WERI-Rb-1 (cell line): ENCODE measurements at regions not wholly inside any gene's neighbourhood (a gene's known extent, or its start where the extent isn't known, plus 50 kb on each side); places are given as distances from the start of the nearest gene placed in this dataset.

Experiments used
- DNase-seq: peaks from one replicate; pipeline ENCODE4 v3.0.0-alpha.2; 2020
- H3K27ac ChIP-seq: fragments of 250-450 bp; sonication (Bioruptor Pico); 2 replicates; pipeline ENCODE4 v1.5.1; 2020; ENCODE audit warnings: mild to moderate bottlenecking, moderate library complexity
- H3K27me3 ChIP-seq: fragments of 250-450 bp; sonication (Bioruptor Pico); 2 replicates; pipeline ENCODE4 v1.5.1; 2021; ENCODE audit warnings: mild to moderate bottlenecking, low read depth, moderate library complexity; ENCODE audit not compliant: insufficient read depth, severe bottlenecking
- H3K36me3 ChIP-seq: fragments of 250-450 bp; sonication (Bioruptor Pico); 2 replicates; pipeline ENCODE4 v1.5.1; 2020; ENCODE audit warnings: mild to moderate bottlenecking, moderate library complexity
- H3K4me3 ChIP-seq: 2 replicates; pipeline ENCODE4 v1.5.1; 2011; ENCODE audit warnings: low read depth, mild to moderate bottlenecking, control low read depth, low read length
- H3K9me3 ChIP-seq: fragments of 250-450 bp; sonication (Bioruptor Pico); 2 replicates; pipeline ENCODE4 v1.5.1; 2021; ENCODE audit warnings: mild to moderate bottlenecking, moderate library complexity; ENCODE audit not compliant: severe bottlenecking
- TF ChIP-seq, protein P1 (sequence below): IDR thresholded peaks from 2 replicates; pipeline ENCODE4 v1.5.1; 2011; ENCODE audit warnings: low read depth, mild to moderate bottlenecking, control low read depth, inconsistent platforms, low read length

DNA sequence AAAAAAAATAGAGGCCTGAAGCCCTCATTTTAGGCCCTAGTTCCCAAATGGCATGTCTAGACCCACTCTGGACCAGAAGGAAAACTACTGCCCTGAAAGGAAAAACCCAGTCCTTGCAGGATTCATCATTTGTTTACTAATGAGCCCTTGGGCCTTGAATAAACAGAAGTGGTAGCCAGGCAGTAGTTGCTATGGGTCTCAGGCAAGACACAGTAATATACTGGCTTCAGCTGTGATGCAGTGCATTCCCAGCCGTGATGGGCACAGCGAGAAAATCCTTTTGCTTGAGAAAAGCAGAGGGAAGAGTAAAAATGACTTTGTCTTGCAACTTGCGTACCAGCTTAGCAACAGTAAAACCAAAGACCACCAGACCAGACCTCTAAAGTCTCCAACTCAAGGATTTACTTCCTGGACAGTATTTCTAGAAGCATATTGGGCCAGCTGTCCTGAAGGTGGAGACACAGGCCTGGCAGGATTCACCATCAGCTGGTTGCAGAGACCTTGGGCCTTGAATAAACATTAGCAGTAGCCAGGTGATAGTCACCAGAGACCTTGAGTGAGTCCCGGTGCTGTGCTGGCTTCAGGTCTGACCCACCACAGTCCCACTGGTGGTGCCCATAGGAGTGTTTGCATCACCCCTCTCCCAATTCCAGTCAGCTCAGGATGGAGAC is 208.3 kb upstream of the SLITRK3 start:
- TF ChIP-seq, protein P1, sequence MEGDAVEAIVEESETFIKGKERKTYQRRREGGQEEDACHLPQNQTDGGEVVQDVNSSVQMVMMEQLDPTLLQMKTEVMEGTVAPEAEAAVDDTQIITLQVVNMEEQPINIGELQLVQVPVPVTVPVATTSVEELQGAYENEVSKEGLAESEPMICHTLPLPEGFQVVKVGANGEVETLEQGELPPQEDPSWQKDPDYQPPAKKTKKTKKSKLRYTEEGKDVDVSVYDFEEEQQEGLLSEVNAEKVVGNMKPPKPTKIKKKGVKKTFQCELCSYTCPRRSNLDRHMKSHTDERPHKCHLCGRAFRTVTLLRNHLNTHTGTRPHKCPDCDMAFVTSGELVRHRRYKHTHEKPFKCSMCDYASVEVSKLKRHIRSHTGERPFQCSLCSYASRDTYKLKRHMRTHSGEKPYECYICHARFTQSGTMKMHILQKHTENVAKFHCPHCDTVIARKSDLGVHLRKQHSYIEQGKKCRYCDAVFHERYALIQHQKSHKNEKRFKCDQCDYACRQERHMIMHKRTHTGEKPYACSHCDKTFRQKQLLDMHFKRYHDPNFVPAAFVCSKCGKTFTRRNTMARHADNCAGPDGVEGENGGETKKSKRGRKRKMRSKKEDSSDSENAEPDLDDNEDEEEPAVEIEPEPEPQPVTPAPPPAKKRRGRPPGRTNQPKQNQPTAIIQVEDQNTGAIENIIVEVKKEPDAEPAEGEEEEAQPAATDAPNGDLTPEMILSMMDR = no peak
- Histone ChIP-seq H3K36me3 (no peaks in the 10 kb centered on the region), H3K27ac (no peak overlapping the region), H3K9me3 (no peaks in the 10 kb centered on the region), H3K27me3 (no peaks in the 10 kb centered on the region), H3K4me3 (no peak overlapping the region)
- DNase-seq = no peak

DNA sequence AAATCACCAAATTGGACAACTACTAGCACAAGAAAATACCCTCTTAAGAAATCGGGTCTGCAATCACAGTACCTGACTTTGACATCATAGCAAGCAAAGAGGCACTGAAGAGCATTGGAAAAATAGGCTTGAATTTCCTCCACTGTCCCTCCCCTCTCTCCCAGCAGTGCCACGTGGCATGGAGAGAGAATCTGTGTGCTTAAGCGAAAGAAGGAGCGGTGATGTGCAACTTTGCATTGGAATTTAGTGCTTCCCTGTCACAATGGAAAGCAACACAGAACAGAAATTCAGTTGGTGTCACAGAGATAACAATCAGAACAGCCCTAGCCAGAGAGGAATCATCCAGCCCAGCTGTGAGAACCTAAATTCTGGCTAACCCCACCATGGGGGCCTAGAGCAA is 207.5 kb upstream of the SLITRK3 start:
- Histone ChIP-seq H3K9me3 (no peaks in the 10 kb centered on the region), H3K27ac (no peak overlapping the region), H3K36me3 (no peaks in the 10 kb centered on the region), H3K27me3 (no peaks in the 10 kb centered on the region), H3K4me3 (no peak overlapping the region)
- TF ChIP-seq, protein P1 = no peak
- no peak for DNase-seq

DNA sequence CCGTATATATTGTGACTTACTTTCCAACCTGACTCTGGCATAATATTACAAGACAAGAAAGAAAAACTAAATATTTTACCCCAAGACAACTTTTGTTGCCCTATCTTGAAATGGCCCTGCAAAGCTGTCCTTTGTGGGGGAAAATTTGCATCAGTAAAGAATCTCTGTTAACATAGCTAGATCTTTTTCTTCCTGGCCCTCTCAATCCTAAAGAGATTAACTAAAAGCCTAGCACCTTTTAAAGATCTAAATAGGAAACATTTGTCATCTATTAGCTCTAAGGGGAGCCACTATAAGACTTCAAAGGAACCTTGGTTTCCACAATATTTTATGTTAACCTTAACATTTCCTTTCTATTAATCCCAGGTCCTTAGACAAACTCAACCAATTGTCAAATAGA is 199.0 kb upstream of the SLITRK3 start:
- no peaks in the 10 kb centered on the region for H3K9me3 ChIP-seq
- TF ChIP-seq, protein P1 = no peak
- no peak for DNase-seq
- no peaks in the 10 kb centered on the region for H3K36me3 ChIP-seq
- no peak overlapping the region for H3K4me3 ChIP-seq
- no peaks in the 10 kb centered on the region for H3K27me3 ChIP-seq
- H3K27ac ChIP-seq = no peak overlapping the region

DNA sequence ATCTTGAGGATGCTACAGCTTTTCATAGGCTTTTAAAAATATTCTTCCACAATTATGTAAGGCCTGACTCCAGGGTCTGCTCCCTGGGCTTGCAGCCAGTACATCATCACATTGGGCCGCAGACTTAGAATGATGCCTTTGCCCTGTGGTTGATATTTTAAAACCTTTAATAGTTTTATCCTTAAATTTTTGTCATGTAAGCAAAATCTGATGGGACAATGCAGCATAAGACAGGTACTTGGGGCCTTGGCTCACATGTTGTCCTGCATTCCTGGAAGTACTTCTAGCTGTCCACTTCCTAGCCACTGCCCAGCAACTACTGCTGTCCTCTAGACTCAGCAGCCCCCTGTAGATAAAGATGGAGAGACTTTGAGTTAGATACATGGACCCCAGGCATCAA is 197.3 kb upstream of the SLITRK3 start:
- TF ChIP-seq, protein P1 = no peak
- no peak overlapping the region for H3K4me3 ChIP-seq

DNA sequence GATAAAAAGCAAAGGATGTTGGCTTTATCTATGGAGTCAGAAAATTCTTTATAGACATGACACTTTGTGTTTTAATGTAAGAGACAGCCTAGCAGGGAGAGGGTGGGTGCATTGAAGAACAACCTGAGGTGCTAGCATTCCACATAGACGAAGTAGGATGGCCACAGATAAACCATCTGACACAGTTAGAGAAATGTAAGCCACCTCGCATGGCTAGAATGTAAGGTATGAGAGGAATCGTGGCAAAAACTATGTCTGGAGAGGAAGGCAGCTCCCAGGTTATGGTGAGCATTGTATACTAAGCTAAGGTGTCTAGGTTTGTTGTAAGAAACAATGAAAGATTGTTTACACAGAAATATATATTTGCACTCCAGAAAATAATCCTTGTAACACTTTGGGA is 194.0 kb upstream of the SLITRK3 start:
- H3K36me3 ChIP-seq = no peaks in the 10 kb centered on the region

More for the DNA sequence above, 197.3 kb upstream of the SLITRK3 start:
- Histone ChIP-seq H3K27ac (no peak overlapping the region), H3K9me3 (no peaks in the 10 kb centered on the region), H3K36me3 (no peaks in the 10 kb centered on the region), H3K27me3 (no peaks in the 10 kb centered on the region)
- no peak for DNase-seq

More for the DNA sequence above, 194.0 kb upstream of the SLITRK3 start:
- Histone ChIP-seq H3K9me3 (no peaks in the 10 kb centered on the region), H3K4me3 (no peak overlapping the region), H3K27ac (no peak overlapping the region), H3K27me3 (no peaks in the 10 kb centered on the region)
- TF ChIP-seq, protein P1 = no peak
- no peak for DNase-seq
